ENCODE measurements at regions not wholly inside any gene's neighbourhood (a gene's known extent, or its start where the extent isn't known, plus 50 kb on each side); places are given as distances from the start of the nearest gene placed in this dataset.

- peak overlapping the region; percentile 39 for H3K4me3 ChIP-seq (replicated peaks; ENCODE audit: low read depth, low read length)
- DNase-seq (ENCODE audit: low read depth) = no peak
- no peak for TF ChIP-seq CTCF (IDR thresholded peaks at IDR 0.05; ENCODE audit: low read length, missing control alignments)
Observed at GRCh38 chr21:38925478-38925877, 119.7 kb downstream of the ETS2 start.

GRCh38 chr21:38924954-38925353, 119.2 kb downstream of the ETS2 start:
- TF ChIP-seq CTCF (IDR thresholded peaks at IDR 0.05; ENCODE audit: low read length, missing control alignments) = no peak
- no peak overlapping the region for H3K4me3 ChIP-seq (replicated peaks; ENCODE audit: low read depth, low read length)
- no peak for DNase-seq (ENCODE audit: low read depth)

- DNase-seq (ENCODE audit: low read depth) = no peak
- no peak overlapping the region for H3K4me3 ChIP-seq (replicated peaks; ENCODE audit: low read depth, low read length)
- TF ChIP-seq CTCF (IDR thresholded peaks at IDR 0.05; ENCODE audit: low read length, missing control alignments) = no peak
Observed at GRCh38 chr21:38923429-38923828, 117.7 kb downstream of the ETS2 start.

DNA sequence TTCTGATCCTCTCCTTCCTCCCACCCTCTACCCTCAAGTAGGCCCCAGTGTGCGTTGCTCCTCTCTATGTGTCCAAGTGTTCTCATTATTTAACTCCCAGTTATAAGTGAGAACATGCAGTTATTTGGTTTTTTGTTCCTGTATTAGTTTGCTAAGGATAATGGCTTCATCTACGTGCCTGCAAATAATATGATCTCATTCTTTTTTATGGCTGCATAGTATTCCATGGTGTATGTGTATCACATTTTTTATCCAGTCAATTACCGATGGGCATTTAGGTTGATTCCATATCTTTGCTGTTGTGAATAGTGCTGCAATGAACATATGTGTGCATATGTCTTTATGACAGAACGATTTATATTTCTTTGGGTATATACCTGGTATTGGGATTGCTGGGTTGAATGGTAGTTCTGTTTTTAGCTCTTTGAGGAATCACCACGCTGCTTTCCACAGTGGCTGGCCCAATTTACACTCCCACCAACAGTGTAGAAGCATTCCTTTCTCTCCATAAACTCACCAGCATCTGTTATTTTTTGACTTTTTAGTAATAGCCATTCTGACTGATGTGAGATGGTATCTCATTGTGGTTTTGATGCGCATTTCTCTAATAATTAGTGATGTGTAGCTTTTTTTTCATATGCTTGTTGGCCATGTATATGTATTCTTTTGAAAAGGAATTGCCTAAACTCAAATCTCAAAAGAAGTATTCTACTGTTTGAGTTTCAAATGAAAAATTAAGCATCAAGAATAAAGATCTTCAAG, 116.9 kb downstream of the ETS2 start:
- H3K4me3 ChIP-seq (replicated peaks; ENCODE audit: low read depth, low read length) = no peak overlapping the region
- TF ChIP-seq CTCF (IDR thresholded peaks at IDR 0.05; ENCODE audit: low read length, missing control alignments) = no peak
- DNase-seq (ENCODE audit: low read depth) = no peak

- no peak for DNase-seq (ENCODE audit: low read depth)
- no peak overlapping the region for H3K4me3 ChIP-seq (replicated peaks; ENCODE audit: low read depth, low read length)
- TF ChIP-seq CTCF (IDR thresholded peaks at IDR 0.05; ENCODE audit: low read length, missing control alignments) = no peak
Observed at GRCh38 chr21:38921511-38922251, 116.0 kb downstream of the ETS2 start.

GRCh38 chr21:38920631-38921398, 115.1 kb downstream of the ETS2 start:
- DNase-seq (ENCODE audit: low read depth) = peak; percentile 75
- H3K4me3 ChIP-seq (replicated peaks; ENCODE audit: low read depth, low read length) = no peak overlapping the region
- TF ChIP-seq CTCF (IDR thresholded peaks at IDR 0.05; ENCODE audit: low read length, missing control alignments) = no peak

All from fibroblast of pulmonary artery (primary cell).